ENCODE measurements at regions not wholly inside any gene's neighbourhood (a gene's known extent, or its start where the extent isn't known, plus 50 kb on each side); places are given as distances from the start of the nearest gene placed in this dataset.

DNA sequence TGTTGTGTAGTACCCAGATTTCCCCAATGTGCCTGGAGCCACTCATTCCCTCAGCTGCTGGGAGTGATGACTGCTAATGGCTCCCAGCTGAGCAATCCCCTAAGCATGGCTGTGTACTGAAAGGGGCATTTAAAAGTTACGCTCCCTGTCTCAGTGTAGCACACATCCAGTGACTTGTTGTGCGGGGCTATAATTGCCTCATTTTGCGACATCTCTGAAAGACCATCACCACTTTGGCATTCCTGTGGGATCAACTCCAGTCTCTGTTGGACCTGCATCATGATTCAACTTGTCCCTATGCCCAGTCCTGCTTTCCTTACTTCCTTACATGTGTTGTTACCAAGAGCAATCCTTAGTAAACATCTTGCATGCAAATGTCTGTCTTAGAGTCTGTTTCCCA lies 201.2 kb upstream of the MPDZ start:
- no peaks in the 10 kb centered on the region for H3K36me3 Mint-ChIP-seq (ENCODE audit: low read depth)

DNA sequence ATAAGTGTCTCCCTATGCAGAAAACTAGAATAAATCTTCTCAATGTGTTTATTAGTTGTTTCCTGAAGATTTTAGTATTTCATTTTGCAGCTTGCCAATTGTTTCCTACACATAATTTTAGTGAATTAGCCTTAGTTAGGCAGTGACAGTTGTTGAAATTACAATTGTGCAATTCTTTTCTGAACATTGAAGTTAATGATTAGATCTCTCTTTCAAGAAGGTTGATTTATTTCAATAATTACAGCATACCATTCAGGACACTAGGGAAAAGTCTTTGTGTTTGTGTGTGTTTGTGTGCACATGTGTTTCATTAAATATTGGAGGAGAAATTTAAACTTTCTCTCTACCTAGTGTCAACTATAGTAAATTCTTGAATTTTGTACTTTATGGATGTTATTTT lies 199.6 kb upstream of the MPDZ start:
- no peak overlapping the region for H3K27ac Mint-ChIP-seq
- H3K36me3 Mint-ChIP-seq (ENCODE audit: low read depth) = no peaks in the 10 kb centered on the region
- no peak overlapping the region for H3K4me3 Mint-ChIP-seq
- TF ChIP-seq, protein P1, sequence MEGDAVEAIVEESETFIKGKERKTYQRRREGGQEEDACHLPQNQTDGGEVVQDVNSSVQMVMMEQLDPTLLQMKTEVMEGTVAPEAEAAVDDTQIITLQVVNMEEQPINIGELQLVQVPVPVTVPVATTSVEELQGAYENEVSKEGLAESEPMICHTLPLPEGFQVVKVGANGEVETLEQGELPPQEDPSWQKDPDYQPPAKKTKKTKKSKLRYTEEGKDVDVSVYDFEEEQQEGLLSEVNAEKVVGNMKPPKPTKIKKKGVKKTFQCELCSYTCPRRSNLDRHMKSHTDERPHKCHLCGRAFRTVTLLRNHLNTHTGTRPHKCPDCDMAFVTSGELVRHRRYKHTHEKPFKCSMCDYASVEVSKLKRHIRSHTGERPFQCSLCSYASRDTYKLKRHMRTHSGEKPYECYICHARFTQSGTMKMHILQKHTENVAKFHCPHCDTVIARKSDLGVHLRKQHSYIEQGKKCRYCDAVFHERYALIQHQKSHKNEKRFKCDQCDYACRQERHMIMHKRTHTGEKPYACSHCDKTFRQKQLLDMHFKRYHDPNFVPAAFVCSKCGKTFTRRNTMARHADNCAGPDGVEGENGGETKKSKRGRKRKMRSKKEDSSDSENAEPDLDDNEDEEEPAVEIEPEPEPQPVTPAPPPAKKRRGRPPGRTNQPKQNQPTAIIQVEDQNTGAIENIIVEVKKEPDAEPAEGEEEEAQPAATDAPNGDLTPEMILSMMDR (IDR thresholded peaks at IDR 0.05) = no peak
- DNase-seq = no peak
- no peaks in the 10 kb centered on the region; the same call in 1 of the 2 replicates for H3K9me3 Mint-ChIP-seq
- H3K27me3 Mint-ChIP-seq (ENCODE audit: insufficient read depth) = peaks cover 4% of the 10 kb centered on the region; the same call in 1 of the 2 replicates
- H3K4me1 Mint-ChIP-seq (ENCODE audit: low read depth) = no peaks in the 10 kb centered on the region; the same call in 1 of the 2 replicates

More for the DNA sequence above, 201.2 kb upstream of the MPDZ start:
- no peak overlapping the region for H3K4me3 Mint-ChIP-seq
- peaks cover 4% of the 10 kb centered on the region; the same call in 1 of the 2 replicates for H3K27me3 Mint-ChIP-seq (ENCODE audit: insufficient read depth)
- no peak for DNase-seq
- no peaks in the 10 kb centered on the region; the same call in 1 of the 2 replicates for H3K4me1 Mint-ChIP-seq (ENCODE audit: low read depth)
- H3K9me3 Mint-ChIP-seq = no peaks in the 10 kb centered on the region; the same call in 1 of the 2 replicates
- no peak overlapping the region for H3K27ac Mint-ChIP-seq
- TF ChIP-seq, protein P1 (IDR thresholded peaks at IDR 0.05) = no peak

DNA sequence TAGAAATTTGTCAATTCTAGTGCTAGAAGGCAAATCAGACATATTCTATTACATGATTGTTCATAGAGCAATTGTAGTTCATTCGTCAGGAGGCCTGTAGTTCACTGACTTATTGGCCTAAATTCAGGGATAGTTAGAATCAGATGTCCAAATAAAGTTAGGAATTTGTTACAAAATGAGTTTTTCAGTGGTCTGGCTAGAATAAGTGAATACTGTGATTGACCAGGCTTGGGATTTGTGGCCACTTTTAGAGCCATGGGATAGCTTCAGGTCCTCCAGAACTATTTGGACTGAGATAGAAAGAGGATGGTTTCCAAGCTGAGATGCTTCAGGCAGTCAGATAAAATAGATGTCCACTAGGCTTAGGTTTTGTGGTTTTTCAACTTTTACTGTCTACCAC lies 199.1 kb upstream of the MPDZ start:
- H3K27ac Mint-ChIP-seq = no peak overlapping the region
- no peaks in the 10 kb centered on the region; the same call in 1 of the 2 replicates for H3K4me1 Mint-ChIP-seq (ENCODE audit: low read depth)
- peaks cover 4% of the 10 kb centered on the region; the same call in 1 of the 2 replicates for H3K27me3 Mint-ChIP-seq (ENCODE audit: insufficient read depth)
- no peak for DNase-seq
- H3K4me3 Mint-ChIP-seq = no peak overlapping the region
- no peaks in the 10 kb centered on the region; the same call in 1 of the 2 replicates for H3K9me3 Mint-ChIP-seq
- TF ChIP-seq, protein P1 (IDR thresholded peaks at IDR 0.05) = no peak
- no peaks in the 10 kb centered on the region for H3K36me3 Mint-ChIP-seq (ENCODE audit: low read depth)

DNA sequence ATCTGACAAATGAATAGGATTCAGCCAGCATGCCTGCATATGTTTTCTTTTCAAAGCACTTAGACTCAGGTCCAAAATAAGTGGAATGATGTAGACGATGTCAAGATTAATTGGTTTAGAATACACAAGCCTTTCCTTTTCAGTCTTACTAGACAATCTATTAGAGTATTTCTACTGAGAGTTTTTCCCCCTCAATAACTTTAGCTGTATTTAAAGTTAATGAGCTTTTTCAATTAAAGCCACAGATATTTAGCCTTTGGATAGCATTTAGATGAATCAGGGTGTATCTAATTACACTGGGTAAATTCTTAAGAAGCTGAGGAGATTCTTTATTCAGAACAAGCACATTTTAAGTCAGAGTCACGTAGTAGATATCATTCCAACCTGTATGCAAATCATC lies 198.7 kb upstream of the MPDZ start:
- H3K9me3 Mint-ChIP-seq = no peaks in the 10 kb centered on the region; the same call in 1 of the 2 replicates
- H3K4me1 Mint-ChIP-seq (ENCODE audit: low read depth) = no peaks in the 10 kb centered on the region; the same call in 1 of the 2 replicates
- TF ChIP-seq, protein P1 (IDR thresholded peaks at IDR 0.05) = no peak
- H3K4me3 Mint-ChIP-seq = no peak overlapping the region
- H3K27me3 Mint-ChIP-seq (ENCODE audit: insufficient read depth) = peaks cover 4% of the 10 kb centered on the region; the same call in 1 of the 2 replicates
- no peak for DNase-seq
- no peaks in the 10 kb centered on the region for H3K36me3 Mint-ChIP-seq (ENCODE audit: low read depth)
- no peak overlapping the region for H3K27ac Mint-ChIP-seq

DNA sequence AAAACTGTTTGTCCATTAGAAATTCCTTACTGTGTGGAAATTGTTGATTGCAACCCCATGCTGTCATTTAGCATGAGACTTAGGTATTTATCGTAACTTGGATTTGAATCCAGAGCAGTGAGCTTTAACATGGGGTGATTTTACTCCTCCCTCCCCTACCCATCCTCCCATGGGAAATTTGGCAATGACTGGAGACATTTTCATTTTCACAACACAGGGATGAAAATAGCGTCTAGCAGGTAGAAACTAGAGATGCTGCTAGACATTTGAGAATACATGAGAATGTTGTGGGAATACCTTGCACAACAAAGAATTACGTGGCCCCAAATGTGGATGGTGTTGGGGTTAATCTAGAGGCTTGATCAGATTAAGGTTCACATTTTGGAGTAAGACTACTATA lies 191.3 kb upstream of the MPDZ start:
- H3K36me3 Mint-ChIP-seq (ENCODE audit: low read depth) = no peaks in the 10 kb centered on the region
- H3K4me1 Mint-ChIP-seq (ENCODE audit: low read depth) = no peaks in the 10 kb centered on the region
- no peaks in the 10 kb centered on the region for H3K27me3 Mint-ChIP-seq (ENCODE audit: insufficient read depth)
- no peaks in the 10 kb centered on the region for H3K9me3 Mint-ChIP-seq
- TF ChIP-seq, protein P1 (IDR thresholded peaks at IDR 0.05) = no peak
- H3K4me3 Mint-ChIP-seq = no peak overlapping the region
- DNase-seq = no peak
- H3K27ac Mint-ChIP-seq = no peak overlapping the region

DNA sequence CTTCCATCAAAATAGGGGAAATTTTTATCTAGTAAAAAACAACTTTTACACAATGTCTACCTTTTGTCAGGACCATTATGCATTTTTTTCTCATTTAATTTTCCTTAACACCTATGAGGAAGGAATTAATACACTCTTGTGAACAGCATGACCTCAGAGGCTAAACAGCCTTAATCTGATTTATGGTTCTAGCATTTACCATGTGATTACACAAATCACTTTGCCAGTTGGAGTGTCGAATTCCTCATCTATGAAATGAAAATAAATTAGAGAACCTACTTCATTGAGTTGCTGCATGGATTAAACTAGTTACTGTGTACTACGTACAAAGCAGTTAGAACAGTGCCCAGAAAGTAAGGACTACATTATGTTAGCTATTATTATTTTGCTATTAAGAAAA lies 187.7 kb upstream of the MPDZ start:
- H3K27me3 Mint-ChIP-seq (ENCODE audit: insufficient read depth) = peaks cover 7% of the 10 kb centered on the region
- H3K27ac Mint-ChIP-seq = no peak overlapping the region

More for the DNA sequence above, 187.7 kb upstream of the MPDZ start:
- H3K9me3 Mint-ChIP-seq = no peaks in the 10 kb centered on the region
- no peaks in the 10 kb centered on the region for H3K4me1 Mint-ChIP-seq (ENCODE audit: low read depth)
- TF ChIP-seq, protein P1 (IDR thresholded peaks at IDR 0.05) = no peak
- no peak overlapping the region for H3K4me3 Mint-ChIP-seq
- DNase-seq = no peak
- H3K36me3 Mint-ChIP-seq (ENCODE audit: low read depth) = no peaks in the 10 kb centered on the region
